Upper lobe of right lung (tissue), 1 donor: ENCODE measurements at regions not wholly inside any gene's neighbourhood (a gene's known extent, or its start where the extent isn't known, plus 50 kb on each side); places are given as distances from the start of the nearest gene placed in this dataset.

Experiments used
- ATAC-seq: fragments of 200-7000 bp; cut with Tn5 transposase; one replicate; pipeline ENCODE4 v1.9.1; 2020; ENCODE audit warnings: mild to moderate bottlenecking, moderate library complexity
- DNase-seq: peaks from one replicate; pipeline ENCODE4 v3.0.0-alpha.2; 2020
- H3K27ac ChIP-seq: fragments of 200-600 bp; one replicate; pipeline ENCODE4 v1.8.0; 2022
- H3K27me3 ChIP-seq: fragments of 200-600 bp; one replicate; pipeline ENCODE4 v1.8.0; 2022; ENCODE audit warnings: mild to moderate bottlenecking
- H3K36me3 ChIP-seq: fragments of 200-600 bp; one replicate; pipeline ENCODE4 v1.8.0; 2022
- H3K4me1 ChIP-seq: fragments of 200-600 bp; one replicate; pipeline ENCODE4 v1.8.0; 2022
- H3K4me3 ChIP-seq: fragments of 200-600 bp; one replicate; pipeline ENCODE4 v1.8.0; 2022; ENCODE audit warnings: mild to moderate bottlenecking
- H3K9me3 ChIP-seq: fragments of 200-600 bp; one replicate; pipeline ENCODE4 v1.8.0; 2022
- CTCF ChIP-seq: fragments of 200-600 bp; IDR thresholded peaks from one replicate; pipeline ENCODE4 v1.8.0; 2022; ENCODE audit warnings: antibody characterized with exemption
- intact Hi-C: fragments of 100-400 bp; cut with DNase I; formaldehyde crosslinking; loops from one replicate; pipeline ENCODE4 v1.11.0; 2022
- donor health status: DM: no; HTN: yes; CAD: no; lungs with severe emphysema.

- no peak overlapping the region for H3K4me3 ChIP-seq
- H3K27me3 ChIP-seq, result no peaks in the 10 kb centered on the region
- no peaks in the 10 kb centered on the region for H3K4me1 ChIP-seq
- H3K36me3 ChIP-seq, result no peaks in the 10 kb centered on the region
- no peak overlapping the region for H3K27ac ChIP-seq
- intact Hi-C loops, result no loop called here
- DNase-seq (no peak), ATAC-seq (no peak)
- TF ChIP-seq CTCF, result no peak
- H3K9me3 ChIP-seq, result no peaks in the 10 kb centered on the region
Measured at GRCh38 chrY:8452963-8453362, 884.3 kb upstream of the TSPY4 start.

- DNase-seq, result no peak
- TF ChIP-seq CTCF, result no peak
- Histone ChIP-seq H3K9me3 (no peaks in the 10 kb centered on the region), H3K36me3 (no peaks in the 10 kb centered on the region), H3K27ac (no peak overlapping the region), H3K4me1 (no peaks in the 10 kb centered on the region), H3K4me3 (no peak overlapping the region), H3K27me3 (no peaks in the 10 kb centered on the region)
- ATAC-seq, result no peak
- intact Hi-C loops, result no loop called here
Measured at GRCh38 chrY:8466813-8467212, 870.5 kb upstream of the TSPY4 start.

GRCh38 chrY:8470249-8470648, 867.0 kb upstream of the TSPY4 start:
- no peak for DNase-seq
- no peaks in the 10 kb centered on the region for H3K27me3 ChIP-seq
- ATAC-seq, result no peak
- intact Hi-C loops, result no loop called here
- no peak for TF ChIP-seq CTCF
- H3K36me3 ChIP-seq, result no peaks in the 10 kb centered on the region
- H3K4me1 ChIP-seq, result no peaks in the 10 kb centered on the region
- no peak overlapping the region for H3K4me3 ChIP-seq
- H3K9me3 ChIP-seq, result no peaks in the 10 kb centered on the region
- H3K27ac ChIP-seq, result no peak overlapping the region

- no peaks in the 10 kb centered on the region for H3K9me3 ChIP-seq
- H3K27me3 ChIP-seq, result no peaks in the 10 kb centered on the region
- H3K4me1 ChIP-seq, result no peaks in the 10 kb centered on the region
- H3K36me3 ChIP-seq, result no peaks in the 10 kb centered on the region
- intact Hi-C loops, result no loop called here
- no peak for TF ChIP-seq CTCF
- no peak for ATAC-seq
- H3K4me3 ChIP-seq, result no peak overlapping the region
- no peak for DNase-seq
- no peak overlapping the region for H3K27ac ChIP-seq
Measured at GRCh38 chrY:8479141-8479540, 858.1 kb upstream of the TSPY4 start.

GRCh38 chrY:8488955-8489354, 848.3 kb upstream of the TSPY4 start:
- TF ChIP-seq CTCF, result no peak
- ATAC-seq, result no peak
- Histone ChIP-seq H3K36me3 (no peaks in the 10 kb centered on the region), H3K27me3 (no peaks in the 10 kb centered on the region), H3K9me3 (no peaks in the 10 kb centered on the region), H3K4me1 (no peaks in the 10 kb centered on the region), H3K4me3 (no peak overlapping the region), H3K27ac (no peak overlapping the region)
- intact Hi-C loops, result no loop called here
- DNase-seq, result no peak

GRCh38 chrY:8489880-8490630, 847.2 kb upstream of the TSPY4 start:
- Histone ChIP-seq H3K9me3 (no peaks in the 10 kb centered on the region), H3K27ac (no peak overlapping the region), H3K27me3 (no peaks in the 10 kb centered on the region), H3K36me3 (no peaks in the 10 kb centered on the region), H3K4me1 (no peaks in the 10 kb centered on the region), H3K4me3 (no peak overlapping the region)
- intact Hi-C loops, result no loop called here
- DNase-seq (no peak), ATAC-seq (no peak)
- no peak for TF ChIP-seq CTCF
